NAMALWA (cell line): ENCODE measurements at regions not wholly inside any gene's neighbourhood (a gene's known extent, or its start where the extent isn't known, plus 50 kb on each side); places are given as distances from the start of the nearest gene placed in this dataset.
"Not testable (repeated sequence)": the region's sequence is repeated elsewhere in the genome, so short reads cannot be mapped to it uniquely, and the experiment has no call there.

Source experiments
- DNase-seq: peaks from one replicate; pipeline ENCODE4 v3.0.0-alpha.2; 2015; ENCODE audit warnings: low spot score

GRCh38 chrX:9271789-9272525 lies 192.9 kb upstream of the TBL1X start:
- DNase-seq: no peak

- DNase-seq: no peak
Observed at GRCh38 chrX:9273744-9274143, 191.1 kb upstream of the TBL1X start.

GRCh38 chrX:9278475-9279233 lies 186.2 kb upstream of the TBL1X start:
- DNase-seq: no peak

- no peak for DNase-seq
Observed at GRCh38 chrX:9279234-9279544, 185.7 kb upstream of the TBL1X start.

- no peak for DNase-seq
Observed at GRCh38 chrX:9280831-9281230, 184.0 kb upstream of the TBL1X start.

GRCh38 chrX:9282325-9282724 lies 182.5 kb upstream of the TBL1X start:
- DNase-seq: no peak

GRCh38 chrX:9285342-9285771 lies 179.5 kb upstream of the TBL1X start:
- DNase-seq: no peak

- DNase-seq: no peak
Observed at GRCh38 chrX:9286234-9286633, 178.6 kb upstream of the TBL1X start.

- DNase-seq: no peak
Observed at GRCh38 chrX:9291629-9292028, 173.2 kb upstream of the TBL1X start.

GRCh38 chrX:9293051-9293496 lies 171.8 kb upstream of the TBL1X start:
- DNase-seq: no peak

GRCh38 chrX:9293903-9294302 lies 171.0 kb upstream of the TBL1X start:
- DNase-seq: no peak

GRCh38 chrX:9295551-9295950 lies 169.3 kb upstream of the TBL1X start:
- no peak for DNase-seq

- DNase-seq: no peak
Observed at GRCh38 chrX:9298221-9298620, 166.6 kb upstream of the TBL1X start.

GRCh38 chrX:9299681-9300080 lies 165.2 kb upstream of the TBL1X start:
- not testable (repeated sequence) for DNase-seq

- DNase-seq: no peak
Observed at GRCh38 chrX:9301836-9302235, 163.0 kb upstream of the TBL1X start.

GRCh38 chrX:9302381-9302780 lies 162.5 kb upstream of the TBL1X start:
- DNase-seq: no peak

- no peak for DNase-seq
Observed at GRCh38 chrX:9308426-9308825, 156.4 kb upstream of the TBL1X start.

- DNase-seq: no peak
Observed at GRCh38 chrX:9310616-9311015, 154.2 kb upstream of the TBL1X start.

GRCh38 chrX:9311421-9312160 lies 153.3 kb upstream of the TBL1X start:
- DNase-seq: no peak

- peak; percentile 81 for DNase-seq
Observed at GRCh38 chrX:9312922-9313867, 151.7 kb upstream of the TBL1X start.

- DNase-seq: no peak
Observed at GRCh38 chrX:9315086-9315485, 149.8 kb upstream of the TBL1X start.

GRCh38 chrX:9316096-9316495 lies 148.8 kb upstream of the TBL1X start:
- no peak for DNase-seq
